Fibroblast of pulmonary artery (primary cell): ENCODE measurements at regions not wholly inside any gene's neighbourhood (a gene's known extent, or its start where the extent isn't known, plus 50 kb on each side); places are given as distances from the start of the nearest gene placed in this dataset.

Experiments
- DNase-seq: peaks from one replicate; pipeline ENCODE4 v3.0.0-alpha.2; 2010; ENCODE audit warnings: low read depth
- H3K4me3 ChIP-seq: replicated peaks from 2 replicates; pipeline ENCODE4 v1.5.1; 2011; ENCODE audit warnings: low read depth, mild to moderate bottlenecking, control low read depth, low read length, moderate library complexity
- TF ChIP-seq, protein P1 (sequence below): IDR thresholded peaks from 2 replicates; pipeline ENCODE4 v1.5.1; 2011; ENCODE audit warnings: mild to moderate bottlenecking, control low read depth, low read length, inconsistent platforms; ENCODE audit errors: missing control alignments

DNA sequence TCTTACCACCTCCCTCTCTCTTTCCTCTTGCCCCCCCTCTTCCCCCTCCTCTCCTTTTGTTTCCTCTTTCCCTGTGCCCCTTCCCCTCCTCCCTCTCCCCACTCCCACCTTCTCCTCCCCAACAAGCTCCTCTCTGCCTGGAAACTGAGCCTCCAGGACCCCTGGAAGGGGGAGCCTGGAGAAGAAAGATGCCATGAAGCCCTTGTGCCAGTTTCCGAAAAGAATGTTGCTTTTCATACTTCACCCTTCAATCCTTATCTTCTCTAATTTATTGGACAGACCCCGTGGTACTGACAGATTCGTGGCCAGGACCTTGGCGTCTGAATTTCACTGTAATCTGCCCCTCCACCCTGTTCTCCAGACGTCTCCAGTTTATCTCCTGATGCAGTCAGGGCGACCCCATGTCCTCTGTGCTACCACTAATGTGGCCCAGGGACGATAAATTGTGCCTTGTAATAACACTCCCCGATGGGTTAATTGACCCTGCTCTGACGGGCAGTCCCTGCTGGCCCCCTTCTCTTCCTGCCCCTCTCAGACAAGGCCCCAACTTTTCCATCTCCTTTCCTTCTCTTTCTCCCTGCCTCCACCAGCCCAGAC is 138.4 kb upstream of the GSE1 start:
- no peak for DNase-seq
- TF ChIP-seq, protein P1, sequence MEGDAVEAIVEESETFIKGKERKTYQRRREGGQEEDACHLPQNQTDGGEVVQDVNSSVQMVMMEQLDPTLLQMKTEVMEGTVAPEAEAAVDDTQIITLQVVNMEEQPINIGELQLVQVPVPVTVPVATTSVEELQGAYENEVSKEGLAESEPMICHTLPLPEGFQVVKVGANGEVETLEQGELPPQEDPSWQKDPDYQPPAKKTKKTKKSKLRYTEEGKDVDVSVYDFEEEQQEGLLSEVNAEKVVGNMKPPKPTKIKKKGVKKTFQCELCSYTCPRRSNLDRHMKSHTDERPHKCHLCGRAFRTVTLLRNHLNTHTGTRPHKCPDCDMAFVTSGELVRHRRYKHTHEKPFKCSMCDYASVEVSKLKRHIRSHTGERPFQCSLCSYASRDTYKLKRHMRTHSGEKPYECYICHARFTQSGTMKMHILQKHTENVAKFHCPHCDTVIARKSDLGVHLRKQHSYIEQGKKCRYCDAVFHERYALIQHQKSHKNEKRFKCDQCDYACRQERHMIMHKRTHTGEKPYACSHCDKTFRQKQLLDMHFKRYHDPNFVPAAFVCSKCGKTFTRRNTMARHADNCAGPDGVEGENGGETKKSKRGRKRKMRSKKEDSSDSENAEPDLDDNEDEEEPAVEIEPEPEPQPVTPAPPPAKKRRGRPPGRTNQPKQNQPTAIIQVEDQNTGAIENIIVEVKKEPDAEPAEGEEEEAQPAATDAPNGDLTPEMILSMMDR = no peak
- H3K4me3 ChIP-seq = no peak overlapping the region

DNA sequence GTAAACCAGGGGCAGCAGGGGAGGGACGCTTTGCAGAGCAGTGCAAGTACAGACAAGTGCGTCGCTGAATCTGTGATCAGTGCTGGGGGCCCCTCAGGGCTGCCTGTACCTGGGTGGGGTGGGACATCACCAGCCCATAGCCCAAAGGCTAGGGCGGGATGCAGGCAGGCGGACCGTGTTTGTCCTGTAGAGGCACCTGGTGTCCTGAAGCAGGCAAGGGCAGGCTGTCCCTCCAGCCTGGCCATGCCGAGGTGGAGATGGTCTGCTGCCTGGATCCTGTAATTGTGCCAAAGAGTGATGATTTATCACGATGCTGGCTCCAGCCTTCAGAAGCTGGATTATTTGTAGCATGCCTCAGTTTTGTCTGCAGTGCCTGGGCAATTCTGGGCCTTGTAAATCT is 137.9 kb upstream of the GSE1 start:
- no peak overlapping the region for H3K4me3 ChIP-seq
- DNase-seq = no peak
- TF ChIP-seq, protein P1 = no peak

DNA sequence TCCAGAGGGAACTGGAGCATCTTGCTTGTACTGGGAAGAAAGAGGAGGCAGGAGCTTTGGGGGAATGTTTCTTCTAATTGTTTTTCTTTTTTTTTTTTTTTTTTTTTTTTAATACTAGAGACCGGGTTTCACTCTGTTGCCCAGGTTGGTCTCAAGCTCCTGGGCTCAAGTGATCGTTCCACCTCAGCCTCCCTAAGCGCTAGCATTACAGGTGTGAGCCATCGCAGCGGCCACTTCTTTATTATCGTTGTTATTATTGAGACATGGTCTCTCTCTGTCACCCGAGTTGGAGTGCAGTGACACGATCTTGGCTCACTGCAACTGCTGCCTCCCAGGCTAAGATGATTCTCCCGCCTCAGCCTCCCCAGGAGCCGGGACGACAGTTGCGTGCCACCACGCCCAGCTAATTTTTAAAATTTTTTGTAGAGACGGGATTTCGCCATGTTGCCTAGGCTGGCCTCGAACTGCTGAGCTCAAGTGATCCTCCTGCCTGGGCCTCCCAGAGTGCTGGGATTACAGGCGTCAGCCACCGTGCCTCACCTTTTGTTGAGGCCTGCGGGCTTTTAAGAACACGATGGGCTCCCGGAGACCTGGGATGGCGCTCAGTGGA is 137.3 kb upstream of the GSE1 start:
- H3K4me3 ChIP-seq = no peak overlapping the region
- TF ChIP-seq, protein P1 = no peak
- no peak for DNase-seq

DNA sequence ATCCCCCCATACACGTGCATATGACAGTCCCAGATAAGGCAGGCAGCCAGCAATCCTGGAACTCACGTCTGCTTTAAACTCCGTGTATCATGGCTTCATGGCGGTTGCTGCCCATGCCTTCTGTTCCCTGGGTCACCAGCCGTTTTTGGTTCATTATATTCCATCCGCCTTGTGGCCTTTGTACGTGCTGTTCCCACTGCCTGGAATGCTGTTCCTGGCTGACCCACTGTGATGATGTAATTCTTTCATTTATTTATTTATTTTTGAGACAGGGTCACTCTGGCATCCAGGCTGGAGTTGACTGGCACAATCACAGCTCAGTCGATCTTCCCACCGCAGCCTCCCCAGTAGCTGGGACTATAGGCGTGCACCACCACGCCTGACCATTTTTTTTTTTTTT is 136.7 kb upstream of the GSE1 start:
- TF ChIP-seq, protein P1 = no peak
- no peak overlapping the region for H3K4me3 ChIP-seq
- DNase-seq = no peak

DNA sequence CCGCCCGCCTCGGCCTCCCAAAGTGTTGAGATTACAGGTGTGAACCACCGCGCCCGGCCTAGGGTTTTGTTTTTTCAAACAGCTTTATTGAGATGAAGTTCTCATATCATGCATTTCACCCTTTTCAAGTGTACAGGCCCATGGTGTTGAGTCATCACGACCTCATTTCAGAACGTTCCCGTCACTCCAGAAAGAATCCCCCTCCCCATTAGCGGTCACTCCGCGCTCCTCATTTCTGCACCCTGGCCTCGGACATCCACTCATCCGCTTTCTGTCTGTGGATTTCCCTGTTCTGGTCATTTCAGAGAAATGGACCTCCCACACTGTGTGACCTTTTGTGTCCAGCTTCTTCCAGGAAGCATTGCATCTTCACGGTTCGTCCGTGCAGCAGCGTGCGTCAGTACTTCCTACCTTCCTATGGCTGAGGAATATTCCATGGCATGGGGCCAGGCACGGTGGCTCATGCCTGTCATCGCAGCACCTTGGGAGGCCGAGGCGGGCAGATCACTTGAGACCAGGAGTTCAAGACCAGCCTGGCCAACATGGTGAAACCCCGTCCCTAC is 135.2 kb upstream of the GSE1 start:
- no peak for DNase-seq
- TF ChIP-seq, protein P1 = no peak

DNA sequence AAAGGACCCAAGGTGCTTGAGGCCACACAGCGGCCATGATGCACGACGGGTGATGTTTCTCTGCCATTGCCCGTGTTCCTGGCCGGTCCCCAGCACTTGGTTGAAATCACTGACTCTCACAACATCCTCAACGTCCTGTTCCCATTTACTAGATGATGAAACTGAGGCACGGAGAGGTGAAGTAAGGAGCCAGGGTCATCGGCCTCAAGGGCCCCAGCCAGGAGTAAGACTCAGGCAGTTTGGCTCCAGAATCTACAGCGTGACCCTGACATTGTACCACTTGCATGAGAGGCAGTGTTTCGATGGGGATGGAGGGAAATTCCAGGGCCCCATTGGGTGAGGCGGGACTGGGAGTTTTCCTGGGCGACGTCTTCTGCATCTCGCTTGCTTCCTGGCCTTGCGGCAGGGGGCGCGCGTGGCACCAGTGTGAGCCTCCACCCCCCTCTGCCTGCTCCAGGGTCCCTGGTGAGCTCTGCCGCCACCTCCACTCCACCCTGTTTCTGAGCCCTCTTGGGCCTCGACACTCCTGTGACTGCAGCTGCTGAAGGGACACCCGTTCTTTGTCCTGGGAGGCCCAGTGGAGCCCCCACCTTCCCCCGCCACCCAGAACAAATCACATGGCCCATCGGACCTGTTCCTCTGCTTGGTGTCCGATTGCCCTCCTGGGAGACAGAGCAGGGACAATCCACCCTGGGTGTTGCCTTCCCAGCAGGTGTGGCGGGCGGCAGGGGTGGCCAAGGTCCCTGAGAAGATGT is 133.0 kb upstream of the GSE1 start:
- TF ChIP-seq, protein P1 = no peak
- DNase-seq = no peak
- no peak overlapping the region for H3K4me3 ChIP-seq

More for the DNA sequence above, 135.2 kb upstream of the GSE1 start:
- no peak overlapping the region for H3K4me3 ChIP-seq
